ENCODE measurements at regions not wholly inside any gene's neighbourhood (a gene's known extent, or its start where the extent isn't known, plus 50 kb on each side); places are given as distances from the start of the nearest gene placed in this dataset.

GRCh38 chrX:97740886-97741285 is 857.2 kb downstream of the RPA4 start (continued):
- TF ChIP-seq REST (IDR thresholded peaks at IDR 0.05; ENCODE audit: low read depth): no peak
- TF ChIP-seq FOSL1 (IDR thresholded peaks at IDR 0.05; ENCODE audit: low read depth): no peak
- TF ChIP-seq SIN3A (IDR thresholded peaks at IDR 0.05; ENCODE audit: low read depth): no peak
- TF ChIP-seq, protein P1, sequence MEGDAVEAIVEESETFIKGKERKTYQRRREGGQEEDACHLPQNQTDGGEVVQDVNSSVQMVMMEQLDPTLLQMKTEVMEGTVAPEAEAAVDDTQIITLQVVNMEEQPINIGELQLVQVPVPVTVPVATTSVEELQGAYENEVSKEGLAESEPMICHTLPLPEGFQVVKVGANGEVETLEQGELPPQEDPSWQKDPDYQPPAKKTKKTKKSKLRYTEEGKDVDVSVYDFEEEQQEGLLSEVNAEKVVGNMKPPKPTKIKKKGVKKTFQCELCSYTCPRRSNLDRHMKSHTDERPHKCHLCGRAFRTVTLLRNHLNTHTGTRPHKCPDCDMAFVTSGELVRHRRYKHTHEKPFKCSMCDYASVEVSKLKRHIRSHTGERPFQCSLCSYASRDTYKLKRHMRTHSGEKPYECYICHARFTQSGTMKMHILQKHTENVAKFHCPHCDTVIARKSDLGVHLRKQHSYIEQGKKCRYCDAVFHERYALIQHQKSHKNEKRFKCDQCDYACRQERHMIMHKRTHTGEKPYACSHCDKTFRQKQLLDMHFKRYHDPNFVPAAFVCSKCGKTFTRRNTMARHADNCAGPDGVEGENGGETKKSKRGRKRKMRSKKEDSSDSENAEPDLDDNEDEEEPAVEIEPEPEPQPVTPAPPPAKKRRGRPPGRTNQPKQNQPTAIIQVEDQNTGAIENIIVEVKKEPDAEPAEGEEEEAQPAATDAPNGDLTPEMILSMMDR (IDR thresholded peaks at IDR 0.05 in 2 of 3, conservative IDR thresholded peaks at IDR 0.05 in 1 of 3; ENCODE audit: borderline replicate concordance in 1 of 3, insufficient read depth in 1 of 3, low read depth in 2 of 3, low read length in 2 of 3): no peak
- TF ChIP-seq ZFX (IDR thresholded peaks at IDR 0.05): no peak
- TF ChIP-seq POLR2A (IDR thresholded peaks at IDR 0.05; ENCODE audit: borderline replicate concordance, extremely low read depth, insufficient read depth, insufficient read length): no peak
- no peak for TF ChIP-seq EZH2phosphoT487 (IDR thresholded peaks at IDR 0.05; ENCODE audit: borderline replicate concordance)

GRCh38 chrX:97743014-97743413 is 859.3 kb downstream of the RPA4 start:
- Histone ChIP-seq H3K4me3 (replicated peaks in 1 of 2; ENCODE audit: low read depth in 1 of 2, low read length in 2 of 2) (no peak overlapping the region), H2AFZ (ENCODE audit: low read depth, low read length, poor library complexity, severe bottlenecking) (no peak overlapping the region), H3K9ac (ENCODE audit: low read length) (no peak overlapping the region), H3K79me2 (ENCODE audit: insufficient read depth, low read length) (no peaks in the 10 kb centered on the region), H3K4me2 (ENCODE audit: low read length) (no peak overlapping the region), H4K20me1 (ENCODE audit: insufficient read depth) (no peaks in the 10 kb centered on the region), H3K9me2 (ENCODE audit: insufficient read depth) (no peaks in the 10 kb centered on the region), H3K36me3 (ENCODE audit: control insufficient read depth in 1 of 2, insufficient read depth in 2 of 2, low read length in 2 of 2) (no peaks in the 10 kb centered on the region), H3K9me3 (ENCODE audit: control insufficient read depth in 1 of 2, insufficient read depth in 1 of 2, low read depth in 1 of 2, low read length in 2 of 2) (no peaks in the 10 kb centered on the region), H3K4me1 (ENCODE audit: control insufficient read depth in 1 of 2, insufficient read depth in 2 of 2, low read length in 2 of 2) (no peaks in the 10 kb centered on the region; a peak in 1 of 4 replicates), H3K27ac (ENCODE audit: low read depth, low read length) (no peak overlapping the region), H3K27me3 (ENCODE audit: insufficient read depth, low read length) (no peaks in the 10 kb centered on the region)
- ATAC-seq: peak; percentile 57; the same call in 1 of the 2 replicates
- no TSS peak for BruUV-seq (replicated peaks)
- TF ChIP-seq JUND (IDR thresholded peaks at IDR 0.05) (no peak), RAD21 (IDR thresholded peaks at IDR 0.05; ENCODE audit: low read depth) (peak; percentile 50), SP1 (IDR thresholded peaks at IDR 0.05; ENCODE audit: low read depth) (no peak), CBX3 (IDR thresholded peaks at IDR 0.05; ENCODE audit: low read depth) (no peak)
- TF ChIP-seq, protein P1 (IDR thresholded peaks at IDR 0.05 in 2 of 3, conservative IDR thresholded peaks at IDR 0.05 in 1 of 3; ENCODE audit: borderline replicate concordance in 1 of 3, insufficient read depth in 1 of 3, low read depth in 2 of 3, low read length in 2 of 3): peak; percentile 16 to 49 (median 44); a peak in 5 of 6 replicates
- no peak for DNase-seq (ENCODE audit: low read depth, low spot score)
- ChIA-PET CTCF (interaction anchor here (1.0 kb wide), 1 partner anchor 973 kb away, joined by 3 read pairs; no protein-coding TSS in a partner anchor), RAD21 (ENCODE audit: low non-redundant PET in 1 of 2, low total read pairs in 2 of 2, uncharacterized antibody in 2 of 2, unreplicated experiment in 2 of 2) (no interaction called here), POLR2A (no interaction called here)
- intact Hi-C loops (cut with micrococcal nuclease): no loop called here

Data from HCT116 (cell line).